ENCODE measurements at regions not wholly inside any gene's neighbourhood (a gene's known extent, or its start where the extent isn't known, plus 50 kb on each side); places are given as distances from the start of the nearest gene placed in this dataset.

DNA sequence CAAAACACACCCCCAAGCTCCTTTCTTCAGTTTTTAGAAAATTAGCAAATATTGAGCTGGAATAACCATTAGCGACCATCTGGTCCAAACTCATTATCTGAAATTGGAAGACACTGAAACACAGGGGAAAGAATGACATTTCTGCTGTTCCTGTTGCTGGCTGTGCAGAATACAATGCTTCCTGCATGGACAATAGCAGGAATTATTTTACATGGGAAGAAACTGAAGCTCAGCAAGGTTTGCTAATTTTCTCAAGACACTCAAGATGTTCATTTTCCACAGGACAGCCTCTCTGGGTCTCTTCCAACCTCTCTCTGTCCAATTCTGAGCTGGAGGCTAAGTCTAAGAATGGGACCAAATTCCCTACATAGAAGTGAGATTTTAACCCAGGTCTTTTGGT lies 81.9 kb upstream of the TNS3 start:
- Mint-ChIP-seq H3K27me3 (no peaks in the 10 kb centered on the region), H3K9me3 (ENCODE audit: insufficient read depth) (no peaks in the 10 kb centered on the region), H3K4me3 (no peak overlapping the region), H3K4me1 (peaks cover 30% of the 10 kb centered on the region), H3K27ac (no peak overlapping the region)
- H3K27ac ChIP-seq (ENCODE audit: low read length in 2 of 2), result no peak overlapping the region
- H3K9me3 ChIP-seq (ENCODE audit: control extremely low read depth in 1 of 3, control insufficient read depth in 2 of 3, insufficient read depth in 1 of 3, low read length in 2 of 3), result no peaks in the 10 kb centered on the region
- no peak for ATAC-seq (ENCODE audit: low read depth)
- no peaks in the 10 kb centered on the region for H3K27me3 ChIP-seq (replicated peaks in 1 of 4; ENCODE audit: control extremely low read depth in 1 of 4, control insufficient read depth in 3 of 4, insufficient read depth in 4 of 4, low read length in 3 of 4)
- no peaks in the 10 kb centered on the region for H4K20me1 ChIP-seq (ENCODE audit: control insufficient read depth, insufficient read depth, low read length, poor library complexity, severe bottlenecking)
- CTCF ChIA-PET, result interaction anchor here (0.7 to 1.3 kb wide), 2 partner anchors 71 to 219 kb away, joined by 3 read pairs; no protein-coding TSS in a partner anchor
- 100% methylated on average over 1 of the region's 1 CpG for WGBS (ENCODE audit: insufficient coverage)
- no peak overlapping the region for H2AFZ ChIP-seq (ENCODE audit: insufficient read depth, low read depth, low read length, poor library complexity, severe bottlenecking)
- no peak overlapping the region for H3K9ac ChIP-seq (ENCODE audit: low read length)
- no peak for TF ChIP-seq EZH2 (IDR thresholded peaks at IDR 0.05; ENCODE audit: borderline replicate concordance, insufficient read depth, low read depth, low read length, poor library complexity, severe bottlenecking)
- TF ChIP-seq, protein P1, sequence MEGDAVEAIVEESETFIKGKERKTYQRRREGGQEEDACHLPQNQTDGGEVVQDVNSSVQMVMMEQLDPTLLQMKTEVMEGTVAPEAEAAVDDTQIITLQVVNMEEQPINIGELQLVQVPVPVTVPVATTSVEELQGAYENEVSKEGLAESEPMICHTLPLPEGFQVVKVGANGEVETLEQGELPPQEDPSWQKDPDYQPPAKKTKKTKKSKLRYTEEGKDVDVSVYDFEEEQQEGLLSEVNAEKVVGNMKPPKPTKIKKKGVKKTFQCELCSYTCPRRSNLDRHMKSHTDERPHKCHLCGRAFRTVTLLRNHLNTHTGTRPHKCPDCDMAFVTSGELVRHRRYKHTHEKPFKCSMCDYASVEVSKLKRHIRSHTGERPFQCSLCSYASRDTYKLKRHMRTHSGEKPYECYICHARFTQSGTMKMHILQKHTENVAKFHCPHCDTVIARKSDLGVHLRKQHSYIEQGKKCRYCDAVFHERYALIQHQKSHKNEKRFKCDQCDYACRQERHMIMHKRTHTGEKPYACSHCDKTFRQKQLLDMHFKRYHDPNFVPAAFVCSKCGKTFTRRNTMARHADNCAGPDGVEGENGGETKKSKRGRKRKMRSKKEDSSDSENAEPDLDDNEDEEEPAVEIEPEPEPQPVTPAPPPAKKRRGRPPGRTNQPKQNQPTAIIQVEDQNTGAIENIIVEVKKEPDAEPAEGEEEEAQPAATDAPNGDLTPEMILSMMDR (IDR thresholded peaks at IDR 0.05), result no peak
- H3K36me3 ChIP-seq (replicated peaks in 1 of 2; ENCODE audit: control extremely low read depth in 1 of 2, control insufficient read depth in 1 of 2, extremely low read depth in 1 of 2, insufficient read depth in 2 of 2, low read length in 1 of 2), result no peaks in the 10 kb centered on the region
- H3K79me2 ChIP-seq (ENCODE audit: control insufficient read depth, insufficient read depth, low read length), result no peaks in the 10 kb centered on the region
- POLR2A ChIA-PET, result no interaction called here
- intact Hi-C loops (cut with micrococcal nuclease), result no loop called here
- H3K4me1 ChIP-seq (ENCODE audit: control insufficient read depth in 2 of 2, insufficient read depth in 2 of 2, low read length in 2 of 2), result peaks cover 12 to 33% of the 10 kb centered on the region in 2 donors
- H3K4me2 ChIP-seq (replicated peaks; ENCODE audit: low read depth, low read length, poor library complexity, severe bottlenecking), result no peak overlapping the region
- no peak for DNase-seq
- H3K4me3 ChIP-seq (ENCODE audit: control extremely low read depth in 1 of 5, extremely low read depth in 1 of 5, insufficient read depth in 1 of 5, low read depth in 2 of 5, low read length in 4 of 5), result no peak overlapping the region

DNA sequence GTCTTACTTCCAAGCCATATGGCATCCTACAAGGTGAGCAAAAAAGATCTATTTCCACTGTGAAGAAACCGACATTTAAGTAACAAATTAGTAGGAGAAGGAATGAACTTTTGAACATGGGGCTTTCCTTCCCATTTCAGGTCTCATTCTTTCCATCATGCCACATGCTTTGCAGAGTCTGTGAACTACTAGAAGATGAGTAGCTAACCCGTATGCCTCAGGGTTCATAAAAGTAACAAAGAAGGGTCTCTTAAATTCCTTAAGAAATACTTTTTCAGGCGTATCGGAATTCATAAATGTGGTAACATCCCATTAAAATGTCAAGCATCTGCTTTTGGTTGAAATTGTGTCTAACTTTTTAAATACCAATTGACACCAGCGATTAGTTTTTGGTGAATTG lies 81.3 kb upstream of the TNS3 start:
- no peaks in the 10 kb centered on the region for H3K36me3 ChIP-seq (replicated peaks in 1 of 2; ENCODE audit: control extremely low read depth in 1 of 2, control insufficient read depth in 1 of 2, extremely low read depth in 1 of 2, insufficient read depth in 2 of 2, low read length in 1 of 2)
- POLR2A ChIA-PET, result no interaction called here
- no peak for ATAC-seq (ENCODE audit: low read depth)
- H4K20me1 ChIP-seq (ENCODE audit: control insufficient read depth, insufficient read depth, low read length, poor library complexity, severe bottlenecking), result no peaks in the 10 kb centered on the region
- H3K79me2 ChIP-seq (ENCODE audit: control insufficient read depth, insufficient read depth, low read length), result no peaks in the 10 kb centered on the region
- 100% methylated on average over 1 of the region's 5 CpGs for WGBS (ENCODE audit: insufficient coverage)
- Mint-ChIP-seq H3K4me3 (no peak overlapping the region), H3K9me3 (ENCODE audit: insufficient read depth) (no peaks in the 10 kb centered on the region), H3K27ac (no peak overlapping the region), H3K4me1 (peaks cover 26% of the 10 kb centered on the region), H3K27me3 (no peaks in the 10 kb centered on the region)
- H2AFZ ChIP-seq (ENCODE audit: insufficient read depth, low read depth, low read length, poor library complexity, severe bottlenecking), result no peak overlapping the region
- no peak overlapping the region for H3K9ac ChIP-seq (ENCODE audit: low read length)
- peaks cover 7 to 26% of the 10 kb centered on the region in 2 donors for H3K4me1 ChIP-seq (ENCODE audit: control insufficient read depth in 2 of 2, insufficient read depth in 2 of 2, low read length in 2 of 2)
- DNase-seq, result no peak
- CTCF ChIA-PET, result interaction anchor here (1.3 kb wide), 1 partner anchor 218 kb away, joined by 3 read pairs; no protein-coding TSS in a partner anchor
- TF ChIP-seq, protein P1 (IDR thresholded peaks at IDR 0.05), result no peak
- no peak for TF ChIP-seq EZH2 (IDR thresholded peaks at IDR 0.05; ENCODE audit: borderline replicate concordance, insufficient read depth, low read depth, low read length, poor library complexity, severe bottlenecking)
- H3K4me2 ChIP-seq (replicated peaks; ENCODE audit: low read depth, low read length, poor library complexity, severe bottlenecking), result no peak overlapping the region
- H3K9me3 ChIP-seq (ENCODE audit: control extremely low read depth in 1 of 3, control insufficient read depth in 2 of 3, insufficient read depth in 1 of 3, low read length in 2 of 3), result no peaks in the 10 kb centered on the region
- no peaks in the 10 kb centered on the region for H3K27me3 ChIP-seq (replicated peaks in 1 of 4; ENCODE audit: control extremely low read depth in 1 of 4, control insufficient read depth in 3 of 4, insufficient read depth in 4 of 4, low read length in 3 of 4)
- no peak overlapping the region for H3K4me3 ChIP-seq (ENCODE audit: control extremely low read depth in 1 of 5, extremely low read depth in 1 of 5, insufficient read depth in 1 of 5, low read depth in 2 of 5, low read length in 4 of 5)
- H3K27ac ChIP-seq (ENCODE audit: low read length in 2 of 2), result no peak overlapping the region
- intact Hi-C loops (cut with micrococcal nuclease), result no loop called here
